Neuronal stem cell (in vitro differentiated cells): ENCODE measurements at regions not wholly inside any gene's neighbourhood (a gene's known extent, or its start where the extent isn't known, plus 50 kb on each side); places are given as distances from the start of the nearest gene placed in this dataset.

Experiments used
- DNase-seq: peaks from one replicate; pipeline ENCODE4 v3.0.0-alpha.2; 2013; ENCODE audit warnings: low spot score
- H2AFZ ChIP-seq: one replicate; pipeline ENCODE4 v1.6.1; 2013; ENCODE audit warnings: mild to moderate bottlenecking, low read length, inconsistent platforms
- H2AK5ac ChIP-seq: 2 replicates; pipeline ENCODE4 v1.6.1; 2013; ENCODE audit warnings: low read depth, mild to moderate bottlenecking, inconsistent platforms, low read length, moderate library complexity, mixed read lengths
- H2BK120ac ChIP-seq: 2 replicates; pipeline ENCODE4 v1.6.1; 2013; ENCODE audit warnings: low read depth, mild to moderate bottlenecking, inconsistent platforms, low read length, moderate library complexity, mixed read lengths
- H2BK12ac ChIP-seq: one replicate; pipeline ENCODE4 v1.6.1; 2013; ENCODE audit warnings: low read length, inconsistent platforms
- H2BK15ac ChIP-seq: 2 replicates; pipeline ENCODE4 v1.6.1; 2013; ENCODE audit warnings: mild to moderate bottlenecking, low read length, inconsistent platforms, mixed read lengths
- H2BK5ac ChIP-seq: one replicate; pipeline ENCODE4 v1.6.1; 2013; ENCODE audit warnings: inconsistent platforms, mild to moderate bottlenecking, low read length, moderate library complexity
- H3K14ac ChIP-seq: one replicate; pipeline ENCODE4 v1.6.1; 2013; ENCODE audit warnings: low read length, inconsistent platforms
- H3K18ac ChIP-seq: 2 replicates; pipeline ENCODE4 v1.6.1; 2013; ENCODE audit warnings: low read length, inconsistent platforms
- H3K23ac ChIP-seq: 2 replicates; pipeline ENCODE4 v1.6.1; 2013; ENCODE audit warnings: low read depth, mild to moderate bottlenecking, mixed read lengths, low read length, inconsistent platforms; ENCODE audit not compliant: poor library complexity
- H3K27ac ChIP-seq: replicated peaks from 3 replicates; pipeline ENCODE4 v1.5.1; 2013; ENCODE audit warnings: low read length, inconsistent platforms
- H3K27me3 ChIP-seq, 3 experiments: 2 replicates each; pipeline ENCODE4 v1.6.1; 2013; ENCODE audit warnings: low read length in 3 of 3, mild to moderate bottlenecking in 2 of 3, inconsistent platforms in 1 of 3, low read depth in 1 of 3, mixed read lengths in 1 of 3, moderate library complexity in 1 of 3; ENCODE audit not compliant: control insufficient read depth in 3 of 3, insufficient read depth in 3 of 3
- H3K36me3 ChIP-seq, 2 donors: replicated peaks in 1 of 2; 2 replicates each; pipeline ENCODE4 v1.6.1; 2013; ENCODE audit warnings: low read length in 2 of 2; ENCODE audit not compliant: control insufficient read depth in 2 of 2, insufficient read depth in 2 of 2
- H3K4ac ChIP-seq: 2 replicates; pipeline ENCODE4 v1.6.1; 2013; ENCODE audit warnings: inconsistent platforms, mild to moderate bottlenecking, low read length, moderate library complexity
- H3K4me1 ChIP-seq, 2 donors: 1 replicate in 1 of 2; 2 replicates in 1 of 2; pipeline ENCODE4 v1.6.1; 2013; ENCODE audit warnings: low read length in 2 of 2, low read depth in 1 of 2; ENCODE audit not compliant: control insufficient read depth in 2 of 2, insufficient read depth in 1 of 2
- H3K4me2 ChIP-seq: one replicate; pipeline ENCODE4 v1.6.1; 2013; ENCODE audit warnings: mild to moderate bottlenecking, low read length, inconsistent platforms; ENCODE audit not compliant: insufficient read depth, poor library complexity, severe bottlenecking
- H3K4me3 ChIP-seq, 2 donors: 2 replicates each; pipeline ENCODE4 v1.5.1; 2013; ENCODE audit warnings: low read length in 2 of 2, mild to moderate bottlenecking in 2 of 2, inconsistent platforms in 1 of 2, moderate library complexity in 1 of 2
- H3K79me1 ChIP-seq: one replicate; pipeline ENCODE4 v1.6.1; 2013; ENCODE audit warnings: low read depth, mild to moderate bottlenecking, inconsistent platforms, low read length, moderate library complexity
- H3K9ac ChIP-seq: one replicate; pipeline ENCODE4 v1.6.1; 2013; ENCODE audit warnings: mild to moderate bottlenecking, low read depth, low read length, inconsistent platforms; ENCODE audit not compliant: poor library complexity
- H3K9me3 ChIP-seq, 2 donors: replicated peaks in 1 of 2; 2 replicates each; pipeline versions ENCODE3 to v1.6.1; 2013; ENCODE audit warnings: low read length in 2 of 2, mild to moderate bottlenecking in 2 of 2, inconsistent platforms in 1 of 2, low read depth in 1 of 2, mixed read lengths in 1 of 2, moderate library complexity in 1 of 2; ENCODE audit not compliant: control insufficient read depth in 2 of 2, insufficient read depth in 1 of 2
- H4K8ac ChIP-seq: one replicate; pipeline ENCODE4 v1.6.1; 2013; ENCODE audit warnings: low read depth, mild to moderate bottlenecking, inconsistent platforms, low read length, moderate library complexity
- H4K91ac ChIP-seq: one replicate; pipeline ENCODE4 v1.6.1; 2013; ENCODE audit warnings: low read length, low read depth, mild to moderate bottlenecking, inconsistent platforms; ENCODE audit not compliant: poor library complexity
- WGBS, 2 donors: extraction: QIAGEN DNeasy Blood & Tissue Kit; methylation state at CpG; one replicate each; pipeline ENCODE4 v1.1.7; 2013; ENCODE audit warnings: missing lambda C conversion rate in 2 of 2, mixed read lengths in 1 of 2; ENCODE audit not compliant: insufficient read length in 2 of 2, insufficient replicate concordance in 1 of 2; ENCODE audit errors: extremely low coverage in 2 of 2; 5-methylcytosine and 5-hydroxymethylcytosine counted together

DNA sequence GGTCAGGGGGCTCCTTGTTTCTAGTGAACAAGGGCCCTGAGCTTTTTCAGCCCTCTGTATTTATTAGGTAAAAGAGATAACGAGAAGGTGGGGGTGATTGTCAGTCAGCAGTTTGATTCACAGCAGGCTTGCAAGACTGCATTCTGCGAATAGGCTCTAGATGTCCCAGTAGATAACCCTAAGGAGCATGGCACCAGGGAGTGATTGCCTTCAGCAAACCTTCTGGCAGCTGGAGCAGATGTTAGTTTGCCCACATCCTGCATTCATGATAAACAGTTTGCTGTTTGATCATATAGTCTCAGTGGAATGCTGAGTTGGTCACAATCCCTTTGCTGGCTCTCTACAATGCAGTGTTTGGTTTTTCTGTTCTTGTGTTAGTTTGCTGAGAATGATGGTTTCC is 161.3 kb upstream of the GADL1 start:
- Histone ChIP-seq H2AK5ac (no peak overlapping the region), H3K4me2 (no peak overlapping the region), H3K9me3 (peaks cover 0 to 2% of the 10 kb centered on the region in 2 donors), H2BK5ac (no peak overlapping the region), H3K14ac (no peak overlapping the region), H2AFZ (no peak overlapping the region), H2BK120ac (no peak overlapping the region), H3K4me3 (no peak overlapping the region), H3K4me1 (no peaks in the 10 kb centered on the region), H3K23ac (no peak overlapping the region), H3K27me3 (no peaks in the 10 kb centered on the region), H3K27ac (no peak overlapping the region), H3K18ac (no peak overlapping the region), H3K36me3 (no peaks in the 10 kb centered on the region), H3K79me1 (no peaks in the 10 kb centered on the region), H2BK12ac (no peak overlapping the region), H3K9ac (no peak overlapping the region), H3K4ac (no peak overlapping the region), H2BK15ac (no peak overlapping the region), H4K8ac (no peak overlapping the region), H4K91ac (no peak overlapping the region)
- WGBS, 2 donors, result no CpG with 5 or more reads among the region's 2 CpGs
- DNase-seq, result no peak

DNA sequence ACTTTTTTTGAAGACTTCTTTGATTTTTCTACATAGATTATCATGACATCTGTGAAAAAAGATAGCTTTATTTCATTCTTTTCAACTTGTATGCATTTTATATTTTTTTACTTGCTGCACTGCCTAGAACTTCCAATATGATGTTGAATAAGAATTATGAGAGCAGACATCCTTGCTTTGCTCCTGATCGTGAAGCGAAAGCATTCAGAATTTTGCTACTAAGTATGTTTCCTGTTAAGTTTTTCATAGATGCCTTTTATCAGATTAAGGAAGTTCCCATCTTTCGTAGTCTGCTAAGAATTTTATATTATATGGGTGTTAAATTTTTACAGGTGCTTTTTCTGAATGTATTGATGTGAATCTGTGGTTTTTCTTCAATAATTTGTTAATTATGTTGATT is 163.4 kb upstream of the GADL1 start:
- no CpG with 5 or more reads among the region's 3 CpGs for WGBS, 2 donors
- H2AK5ac ChIP-seq, result no peak overlapping the region

GRCh38 chr3:31064021-31064420 is 169.6 kb upstream of the GADL1 start:
- no peaks in the 10 kb centered on the region for H3K79me1 ChIP-seq
- H4K91ac ChIP-seq, result no peak overlapping the region
- H2AFZ ChIP-seq, result no peak overlapping the region
- no peaks in the 10 kb centered on the region for H3K9me3 ChIP-seq
- no peak overlapping the region for H3K23ac ChIP-seq
- H3K18ac ChIP-seq, result no peak overlapping the region
- no peak overlapping the region for H2BK120ac ChIP-seq
- H3K4ac ChIP-seq, result no peak overlapping the region
- no peaks in the 10 kb centered on the region for H3K36me3 ChIP-seq
- H3K27ac ChIP-seq, result no peak overlapping the region
- no peak overlapping the region for H3K4me3 ChIP-seq
- no peak overlapping the region for H2BK15ac ChIP-seq
- no peaks in the 10 kb centered on the region for H3K4me1 ChIP-seq
- H3K27me3 ChIP-seq, result no peaks in the 10 kb centered on the region
- no peak overlapping the region for H2BK5ac ChIP-seq
- H2AK5ac ChIP-seq, result no peak overlapping the region
- no peak overlapping the region for H3K14ac ChIP-seq
- H3K4me2 ChIP-seq, result no peak overlapping the region
- H3K9ac ChIP-seq, result no peak overlapping the region
- no peak overlapping the region for H4K8ac ChIP-seq
- DNase-seq, result no peak
- H2BK12ac ChIP-seq, result no peak overlapping the region

More for the DNA sequence above, 163.4 kb upstream of the GADL1 start:
- Histone ChIP-seq H3K36me3 (no peaks in the 10 kb centered on the region), H2BK15ac (no peak overlapping the region), H3K9me3 (peaks cover 0 to 2% of the 10 kb centered on the region in 2 donors), H3K14ac (no peak overlapping the region), H3K23ac (no peak overlapping the region), H4K8ac (no peak overlapping the region), H2BK120ac (no peak overlapping the region), H2BK12ac (no peak overlapping the region), H3K4me1 (no peaks in the 10 kb centered on the region), H4K91ac (no peak overlapping the region), H2BK5ac (no peak overlapping the region), H2AFZ (no peak overlapping the region), H3K18ac (no peak overlapping the region), H3K9ac (no peak overlapping the region), H3K79me1 (no peaks in the 10 kb centered on the region), H3K4me2 (no peak overlapping the region), H3K4me3 (no peak overlapping the region), H3K27ac (no peak overlapping the region), H3K27me3 (no peaks in the 10 kb centered on the region), H3K4ac (no peak overlapping the region)
- DNase-seq, result no peak

- H3K36me3 ChIP-seq, result no peaks in the 10 kb centered on the region
- DNase-seq, result no peak
- H3K27me3 ChIP-seq, result no peaks in the 10 kb centered on the region
- no peak overlapping the region for H2BK5ac ChIP-seq
- H3K14ac ChIP-seq, result no peak overlapping the region
- no CpG with 5 or more reads among the region's 1 CpG for WGBS, 2 donors
- H3K4me1 ChIP-seq, result no peaks in the 10 kb centered on the region
- H2BK120ac ChIP-seq, result no peak overlapping the region
- H3K23ac ChIP-seq, result no peak overlapping the region
- H4K91ac ChIP-seq, result no peak overlapping the region
- H3K9ac ChIP-seq, result no peak overlapping the region
- H3K4ac ChIP-seq, result no peak overlapping the region
- no peak overlapping the region for H4K8ac ChIP-seq
- no peak overlapping the region for H3K4me2 ChIP-seq
- H2BK12ac ChIP-seq, result no peak overlapping the region
- H3K18ac ChIP-seq, result no peak overlapping the region
- H3K9me3 ChIP-seq, result no peaks in the 10 kb centered on the region
- H3K4me3 ChIP-seq, result no peak overlapping the region
- H2AK5ac ChIP-seq, result no peak overlapping the region
- H3K27ac ChIP-seq, result no peak overlapping the region
- H2AFZ ChIP-seq, result no peak overlapping the region
- H3K79me1 ChIP-seq, result no peaks in the 10 kb centered on the region
- H2BK15ac ChIP-seq, result no peak overlapping the region
These were observed 171.3 kb upstream of the GADL1 start for GRCh38 chr3:31065765-31066164.
